SKM-1 treated with dmso at 0.1 percent for 144 hours (cell line): ENCODE measurements at regions not wholly inside any gene's neighbourhood (a gene's known extent, or its start where the extent isn't known, plus 50 kb on each side); places are given as distances from the start of the nearest gene placed in this dataset.
"Not testable (repeated sequence)": the region's sequence is repeated elsewhere in the genome, so short reads cannot be mapped to it uniquely, and the experiment has no call there.

Experiments used
- DNase-seq: peaks from one replicate; lab custom pipeline; 2025; ENCODE audit not compliant: unreplicated experiment; lab: John Stamatoyannopoulos, UW

DNA sequence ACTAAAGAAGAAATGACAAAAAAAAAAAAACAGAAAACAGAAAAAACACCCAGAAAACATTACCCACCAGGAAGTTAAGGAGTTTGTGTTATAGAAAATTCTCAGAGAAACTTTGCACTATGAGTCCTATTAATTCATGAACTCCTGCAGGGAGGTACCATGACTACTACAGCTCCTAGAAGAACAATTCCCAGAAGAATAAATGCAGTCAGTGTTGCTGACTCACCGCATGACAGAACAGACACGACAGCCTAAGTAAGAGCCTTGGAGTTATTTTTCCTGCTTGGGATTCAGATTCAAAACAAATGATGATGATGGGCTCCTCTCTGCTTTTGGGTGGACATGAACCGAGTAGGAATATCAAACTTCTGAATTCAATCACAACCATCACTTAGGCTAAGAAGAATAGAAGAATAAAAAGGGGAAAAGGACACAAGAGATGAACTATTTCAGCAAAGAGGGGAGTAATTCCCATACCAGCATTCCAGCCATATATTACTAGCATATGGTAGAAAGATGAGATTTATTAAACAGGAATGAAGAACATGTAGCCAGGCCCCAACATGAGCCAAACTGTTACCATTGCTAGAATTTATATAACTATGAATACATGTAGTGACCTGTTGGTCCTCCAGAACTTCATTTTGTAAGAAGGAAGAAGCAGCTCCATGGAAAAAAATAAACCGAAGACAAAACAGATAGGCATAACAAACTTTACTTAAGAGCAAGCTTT lies 209.6 kb upstream of the PDE4D start:
- DNase-seq: no peak

DNA sequence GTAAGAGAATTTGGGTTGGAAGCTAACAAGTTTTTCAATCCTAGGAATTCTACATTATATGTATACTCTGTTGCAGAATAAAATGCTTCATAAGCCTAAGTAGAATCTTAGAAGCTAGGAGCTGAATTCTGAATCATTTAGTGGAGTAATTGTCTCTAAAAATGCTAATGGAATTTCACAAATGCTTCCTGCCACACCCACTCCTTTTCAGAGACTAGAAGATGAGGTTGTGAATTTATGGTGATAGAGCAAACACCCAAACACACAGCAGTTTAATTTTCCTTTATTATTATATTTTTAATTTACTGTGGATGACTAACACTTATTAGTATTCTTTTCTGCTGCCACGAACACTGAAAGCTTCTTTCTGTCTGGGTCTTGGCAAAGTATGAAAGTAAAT lies 208.0 kb upstream of the PDE4D start:
- no peak for DNase-seq

DNA sequence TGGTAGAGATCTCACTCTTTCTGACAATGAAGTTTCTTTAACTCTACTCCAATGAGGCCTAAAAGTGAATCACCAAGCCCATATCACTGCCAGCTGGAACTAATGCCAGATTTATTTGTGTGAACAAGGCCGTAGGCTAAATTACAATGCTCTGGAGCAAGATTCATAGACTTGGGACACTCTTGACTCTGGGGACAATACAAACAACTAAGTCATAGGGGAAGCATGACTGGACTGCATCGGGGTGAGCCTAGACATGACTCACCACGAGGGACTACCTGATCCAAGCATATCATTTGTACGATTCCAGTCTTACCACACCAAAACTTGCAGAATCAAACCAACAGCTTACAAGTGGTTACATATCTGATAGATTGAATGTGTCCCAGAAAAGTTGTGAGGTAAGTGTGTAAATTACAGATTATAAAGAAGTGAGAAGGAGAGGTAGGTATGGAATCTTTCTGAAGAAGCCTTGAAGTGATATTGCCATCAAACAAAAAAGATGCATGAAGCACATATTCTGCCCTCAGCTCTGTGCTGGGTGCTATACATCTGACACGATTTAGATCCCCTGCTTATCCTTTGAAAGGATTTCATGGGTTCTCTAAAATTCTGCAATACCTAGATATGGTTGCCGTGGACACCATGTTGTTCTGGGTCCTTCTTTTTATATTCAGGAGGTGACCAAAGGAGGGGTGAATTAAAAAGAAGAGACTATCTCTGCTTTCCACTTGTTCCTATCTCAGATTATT lies 199.3 kb upstream of the PDE4D start:
- DNase-seq: no peak

DNA sequence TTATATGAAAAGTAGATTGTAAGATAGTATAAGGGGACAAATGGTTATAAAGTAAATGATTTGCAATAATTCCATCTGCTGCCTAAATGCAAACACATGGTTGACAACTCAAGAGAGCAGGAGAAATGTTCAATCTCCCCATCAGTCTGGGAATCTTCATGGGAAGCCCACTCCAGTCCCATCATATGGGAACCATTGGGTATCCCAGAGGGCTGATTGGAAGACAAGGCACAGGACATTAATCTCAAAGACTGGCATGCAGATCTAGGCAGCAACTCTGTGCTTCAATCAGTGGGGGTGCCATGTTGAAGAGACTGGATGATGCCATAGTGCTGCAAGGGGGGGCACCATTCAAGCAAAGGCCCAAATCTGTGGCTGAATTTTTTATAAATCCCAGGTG lies 193.1 kb upstream of the PDE4D start:
- DNase-seq: no peak

DNA sequence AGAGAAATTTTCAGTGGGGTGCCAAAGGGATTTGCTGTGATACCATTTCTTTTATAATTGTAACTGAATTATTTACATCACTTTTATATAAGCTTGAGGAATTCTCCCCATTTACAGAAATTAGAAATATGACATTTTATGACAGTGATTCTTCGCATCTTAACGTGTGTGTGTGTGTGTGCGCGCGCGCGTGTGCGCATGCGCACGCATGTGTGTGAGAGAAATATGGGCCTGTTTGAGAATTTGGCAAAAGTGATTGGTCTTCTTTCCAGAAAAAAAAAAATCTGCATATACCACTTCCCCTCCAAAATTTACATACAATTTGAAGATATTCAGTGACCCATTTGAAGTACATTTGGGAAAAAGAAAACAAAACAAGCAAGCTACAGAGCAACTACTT lies 190.7 kb upstream of the PDE4D start:
- DNase-seq: no peak

DNA sequence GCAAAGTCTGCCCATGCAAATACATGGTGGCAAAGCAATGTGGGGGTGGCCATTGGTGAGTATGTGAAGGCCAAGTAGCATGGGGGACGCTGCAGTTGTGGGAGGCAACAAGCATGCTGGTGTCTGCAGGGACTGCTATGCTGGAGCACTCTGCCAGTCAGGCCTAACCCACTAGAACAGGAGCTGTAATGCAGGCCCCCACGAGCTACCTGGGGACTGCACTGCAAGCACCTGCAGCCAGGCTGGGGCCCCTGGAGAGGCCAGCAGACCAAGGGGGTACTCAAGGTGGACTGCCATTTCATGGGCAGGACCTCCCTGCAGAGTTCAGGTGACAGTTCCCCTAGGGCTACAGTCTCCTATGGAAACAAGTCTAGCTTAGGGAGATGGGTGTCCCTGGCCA lies 183.8 kb upstream of the PDE4D start:
- DNase-seq: no peak

DNA sequence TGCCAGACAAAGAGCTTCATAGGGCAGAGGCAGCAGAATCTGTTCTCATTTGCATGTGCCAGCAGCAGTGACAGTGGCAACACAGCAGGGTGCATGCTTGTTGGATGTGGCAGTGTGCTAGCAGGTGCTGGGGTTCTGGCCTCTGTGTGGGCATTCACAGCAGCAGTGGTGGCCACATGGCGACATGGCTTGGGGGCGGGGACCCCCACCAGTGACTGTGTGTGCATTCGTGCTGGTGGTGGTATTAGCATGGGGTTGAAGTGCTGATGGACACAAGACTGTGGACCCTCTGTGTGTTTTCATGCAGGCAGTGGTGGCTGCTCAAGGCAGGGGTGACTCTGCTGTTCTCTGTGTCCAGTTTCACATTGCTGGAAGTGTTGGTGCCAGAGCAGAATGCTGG lies 183.2 kb upstream of the PDE4D start:
- DNase-seq: no peak

DNA sequence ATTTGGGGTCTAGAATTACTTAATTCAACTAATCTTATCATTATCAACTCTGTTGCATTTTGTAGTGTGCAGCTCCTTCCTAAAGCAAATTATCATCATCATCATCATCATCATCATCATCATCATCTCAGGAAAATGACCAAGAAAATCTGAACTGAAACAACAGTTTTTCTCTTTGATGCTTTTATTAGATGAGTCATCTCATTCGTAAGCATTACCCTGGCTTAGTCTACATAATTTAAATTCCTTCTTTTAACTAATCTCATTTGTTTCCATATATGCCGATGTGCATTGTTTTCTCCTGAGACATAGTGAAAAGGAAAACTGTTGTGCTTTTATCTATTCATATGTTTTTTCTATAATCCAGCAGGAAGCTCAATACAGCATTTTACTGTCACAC lies 173.0 kb upstream of the PDE4D start:
- no peak for DNase-seq

DNA sequence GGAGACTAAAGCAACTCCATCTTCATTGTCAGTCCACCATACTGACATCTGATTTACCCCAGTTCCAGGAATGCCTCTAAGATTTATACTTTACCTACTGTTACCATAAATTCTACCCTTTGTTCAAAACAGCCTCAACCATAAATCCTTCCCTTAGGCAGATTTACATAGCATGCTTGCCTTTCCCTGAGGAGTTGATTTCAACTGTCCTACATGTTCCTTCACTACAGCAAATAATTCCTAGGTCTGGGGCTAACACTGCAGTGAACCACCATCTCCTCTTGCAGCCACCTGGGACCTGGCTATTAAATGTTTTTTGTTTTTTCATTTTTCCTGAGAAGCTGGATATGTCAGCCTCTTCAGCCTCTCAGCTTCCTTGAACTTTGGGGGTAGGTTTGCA lies 166.9 kb upstream of the PDE4D start:
- no peak for DNase-seq

DNA sequence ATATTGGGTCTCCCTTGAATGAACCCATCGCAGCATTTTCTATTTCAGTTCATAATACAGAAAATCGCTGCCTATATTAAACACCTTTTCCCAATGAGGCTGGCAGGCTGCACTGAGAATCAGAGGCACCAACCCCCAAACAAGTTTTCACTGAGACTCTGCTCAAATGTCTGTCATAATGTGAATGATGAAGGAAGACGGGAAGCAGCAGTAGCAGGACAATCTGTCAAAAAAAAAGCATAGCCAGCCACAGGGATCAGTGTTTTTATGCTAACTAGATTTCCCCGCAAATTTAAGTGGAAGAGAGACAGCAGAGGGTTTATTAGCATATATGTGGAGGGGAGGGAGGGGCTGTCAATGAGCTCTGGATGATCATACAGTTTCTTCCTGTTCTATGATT lies 162.7 kb upstream of the PDE4D start:
- no peak for DNase-seq

DNA sequence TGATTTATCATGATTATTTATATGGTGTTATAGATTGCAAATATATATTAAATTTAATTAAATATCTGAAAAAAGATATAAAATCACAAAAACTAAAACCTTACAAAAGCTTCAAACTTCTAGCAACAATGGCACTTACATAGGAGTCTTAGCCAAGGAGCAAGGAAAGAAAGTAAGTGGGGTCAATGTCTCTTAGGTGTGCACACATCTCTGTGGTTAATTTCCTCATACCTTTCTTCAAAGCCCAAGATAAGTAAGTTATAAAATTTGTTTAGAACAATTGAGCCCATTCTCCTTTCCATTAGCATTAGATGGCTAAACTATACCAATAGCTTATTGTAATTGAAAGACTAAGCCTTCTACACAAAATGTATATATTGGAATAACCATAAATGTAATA lies 161.6 kb upstream of the PDE4D start:
- DNase-seq: no peak

DNA sequence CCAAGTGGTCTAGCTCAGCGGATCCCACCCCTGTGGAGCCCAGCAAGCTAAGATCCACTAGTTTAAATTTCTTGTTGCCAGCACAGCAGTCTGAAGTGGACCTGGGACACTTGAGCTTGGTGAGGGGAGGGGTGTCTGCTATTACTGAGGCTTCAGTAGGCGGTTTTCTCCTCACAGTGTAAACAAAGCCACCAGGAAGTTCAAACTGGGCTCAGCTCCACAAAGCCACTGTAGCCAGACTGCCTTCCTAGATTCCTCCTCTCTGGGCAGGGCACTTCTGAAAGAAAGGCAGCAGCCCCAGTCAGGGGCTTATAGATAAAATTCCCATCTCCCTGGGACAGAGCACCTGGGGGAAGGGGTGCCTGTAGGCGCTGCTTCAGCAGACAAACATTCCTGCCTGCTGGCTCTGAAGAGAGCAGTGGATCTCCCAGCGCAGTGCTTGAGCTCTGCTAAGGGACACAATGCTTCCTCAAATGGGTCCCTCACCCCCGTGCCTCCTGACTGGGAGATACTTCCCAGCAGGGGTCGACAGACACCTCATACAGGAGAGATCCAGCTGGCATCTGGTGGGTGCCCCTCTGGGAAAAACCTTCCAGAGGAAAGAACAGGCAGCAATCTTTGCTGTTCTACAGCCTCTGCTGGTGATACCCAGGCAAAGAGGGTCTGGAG lies 148.6 kb upstream of the PDE4D start:
- not testable (repeated sequence) for DNase-seq

DNA sequence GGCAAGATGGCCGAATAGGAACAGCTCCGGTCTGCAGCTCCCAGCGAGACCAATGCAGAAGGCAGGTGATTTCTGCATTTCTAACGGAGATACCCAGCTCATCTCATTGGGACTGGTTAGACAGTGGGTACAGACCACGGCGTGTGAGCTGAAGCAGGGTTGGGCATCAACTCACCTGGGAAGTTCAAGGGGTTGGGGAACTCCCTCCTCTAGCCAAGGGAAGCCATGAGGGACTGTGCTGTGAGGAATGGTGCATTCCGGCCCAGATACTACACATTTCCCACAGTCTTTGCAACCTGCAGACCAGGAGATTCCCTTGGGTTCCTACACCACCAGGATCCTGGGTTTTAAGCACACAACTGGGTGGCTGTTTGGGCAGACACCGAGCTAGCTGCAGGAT lies 148.0 kb upstream of the PDE4D start:
- DNase-seq: not testable (repeated sequence)

DNA sequence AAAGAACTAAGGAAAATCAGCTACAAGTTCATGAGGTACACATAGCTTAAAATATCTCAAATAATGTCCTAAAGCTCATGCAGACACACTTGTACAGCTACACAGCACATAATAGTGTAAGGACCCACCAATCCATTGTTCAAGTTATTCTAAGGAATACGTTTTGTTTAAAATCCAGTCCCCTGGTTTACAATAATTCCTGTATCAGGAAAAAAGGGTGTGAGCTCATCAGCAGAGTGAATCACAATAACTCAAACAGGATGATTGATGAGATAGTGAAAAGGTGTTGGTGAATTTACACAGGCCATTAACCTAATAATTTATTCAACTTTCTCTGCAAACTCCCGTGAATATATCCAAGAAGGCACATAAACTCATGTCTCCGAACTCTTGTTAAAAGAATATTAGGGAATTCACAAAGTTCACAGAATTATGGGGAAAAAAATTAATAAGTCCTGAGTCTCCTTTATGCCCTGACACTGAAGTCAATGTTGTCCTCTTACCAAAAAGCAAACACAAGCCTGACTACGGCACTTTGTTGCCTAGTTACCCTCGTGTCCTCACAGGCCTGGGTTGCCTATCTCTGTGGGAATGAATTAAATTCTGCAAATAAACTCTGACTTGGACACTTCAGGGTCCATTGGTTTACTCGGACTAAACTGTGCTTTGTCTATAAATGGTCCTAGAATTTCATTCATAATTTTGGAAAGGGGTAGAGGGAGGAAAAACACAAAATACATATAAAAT lies 142.8 kb upstream of the PDE4D start:
- no peak for DNase-seq

DNA sequence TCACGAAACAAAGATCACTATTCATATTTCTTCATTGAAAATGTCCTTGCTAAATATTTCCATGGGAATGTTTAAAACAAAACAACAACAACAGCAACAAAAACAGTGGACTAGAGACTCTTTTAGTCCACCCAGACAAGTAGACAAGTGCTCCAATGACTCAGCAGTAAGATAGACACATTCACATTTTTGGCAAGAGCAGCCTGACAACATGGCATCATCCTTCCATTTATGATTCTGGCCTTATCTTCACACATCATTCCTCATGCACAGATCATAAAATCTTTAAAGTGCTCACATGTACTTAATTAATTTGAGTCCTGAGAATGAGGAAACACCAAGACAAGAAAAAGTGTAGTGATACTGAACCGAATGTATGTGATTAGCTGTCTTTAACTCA lies 132.6 kb upstream of the PDE4D start:
- no peak for DNase-seq

DNA sequence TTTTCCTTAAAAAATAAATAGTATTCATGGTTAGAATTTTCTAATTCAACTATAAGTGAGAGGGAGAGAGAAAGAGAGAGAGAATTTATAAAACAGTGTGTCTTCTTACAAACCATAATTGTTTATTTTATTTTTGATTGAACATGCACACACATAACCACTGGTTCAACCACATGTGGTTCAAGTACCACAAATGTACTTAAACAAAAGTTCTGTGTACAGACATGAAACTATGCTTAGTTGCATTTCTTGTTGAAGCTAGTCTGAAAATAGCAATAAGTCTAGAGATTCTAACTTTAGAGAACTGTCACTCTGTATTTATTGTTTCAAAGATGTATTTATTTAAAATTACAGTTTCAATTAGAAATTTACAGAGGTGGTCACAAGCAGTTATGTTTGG lies 130.6 kb upstream of the PDE4D start:
- DNase-seq: no peak

DNA sequence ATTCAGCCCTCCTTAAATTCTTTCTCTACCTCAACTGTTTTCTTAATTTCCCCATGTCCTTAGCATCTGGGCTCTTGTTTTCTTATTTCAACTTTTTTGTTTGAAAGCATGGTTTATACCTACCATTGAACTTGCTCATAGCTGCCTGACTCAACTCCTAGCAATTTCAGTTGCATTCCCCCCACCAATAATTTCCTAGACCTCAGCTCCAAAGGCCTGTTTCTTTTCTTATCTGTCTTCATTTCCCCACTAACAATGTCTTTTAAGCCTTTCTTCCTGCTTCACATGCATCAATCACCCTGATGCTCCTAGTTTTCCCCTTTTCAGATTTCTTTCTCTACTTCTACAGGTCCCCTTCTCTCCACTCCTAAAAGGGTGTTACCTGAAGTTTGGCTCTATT lies 129.7 kb upstream of the PDE4D start:
- DNase-seq: no peak

DNA sequence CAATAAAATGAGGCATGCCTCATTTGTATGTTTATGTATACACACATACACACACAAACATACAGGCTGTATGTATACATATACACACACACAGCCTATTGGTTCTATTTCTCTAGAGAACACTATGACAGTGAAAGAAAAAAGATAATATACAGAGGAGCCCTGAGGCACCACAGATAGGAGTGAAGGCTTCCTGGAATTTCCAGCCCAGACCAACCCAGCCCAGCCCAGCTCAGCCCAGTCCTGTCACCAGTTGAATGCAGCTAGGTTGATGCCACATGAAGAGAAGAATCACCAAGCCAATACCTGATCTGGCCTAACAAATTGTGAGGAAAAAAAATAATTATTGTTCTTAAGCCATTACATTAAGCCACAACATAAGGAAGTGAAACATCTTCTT lies 126.9 kb upstream of the PDE4D start:
- DNase-seq: no peak

DNA sequence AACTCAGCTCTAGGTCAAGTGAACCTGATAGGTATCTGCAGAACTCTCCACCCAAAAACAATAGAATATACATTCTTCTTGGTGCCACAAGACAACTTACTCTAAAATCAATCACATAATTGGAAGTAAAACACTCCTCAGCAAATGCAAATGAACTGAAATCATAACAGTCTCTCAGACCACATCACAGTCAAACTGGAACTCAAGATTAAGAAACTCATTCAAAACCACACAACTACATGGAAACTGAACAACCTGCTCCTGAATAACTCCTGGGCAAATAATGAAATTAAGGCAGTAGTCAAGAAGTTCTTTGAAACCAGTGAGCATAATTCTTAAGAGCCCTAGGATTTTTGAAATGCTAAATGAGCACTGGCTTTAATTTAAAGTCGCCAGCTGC lies 125.4 kb upstream of the PDE4D start:
- DNase-seq: not testable (repeated sequence)

DNA sequence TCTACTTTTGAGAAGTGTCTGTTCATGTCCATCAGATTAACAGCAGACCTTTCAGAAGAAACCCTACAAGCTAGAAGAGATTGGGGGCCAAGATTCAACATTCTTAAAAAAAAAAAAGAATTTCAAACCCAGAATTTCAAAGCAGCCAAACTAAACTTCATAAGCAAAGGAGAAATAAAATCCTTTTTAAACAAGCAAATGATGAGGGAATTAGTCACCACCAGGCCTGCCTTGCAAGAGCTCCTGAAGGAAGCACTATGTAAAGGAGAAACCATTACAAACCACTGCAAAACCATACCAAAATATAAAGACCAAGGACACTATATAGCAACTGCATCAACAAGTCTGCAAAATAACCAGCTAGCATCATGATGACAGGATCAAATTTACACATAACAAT lies 124.6 kb upstream of the PDE4D start:
- no peak for DNase-seq

DNA sequence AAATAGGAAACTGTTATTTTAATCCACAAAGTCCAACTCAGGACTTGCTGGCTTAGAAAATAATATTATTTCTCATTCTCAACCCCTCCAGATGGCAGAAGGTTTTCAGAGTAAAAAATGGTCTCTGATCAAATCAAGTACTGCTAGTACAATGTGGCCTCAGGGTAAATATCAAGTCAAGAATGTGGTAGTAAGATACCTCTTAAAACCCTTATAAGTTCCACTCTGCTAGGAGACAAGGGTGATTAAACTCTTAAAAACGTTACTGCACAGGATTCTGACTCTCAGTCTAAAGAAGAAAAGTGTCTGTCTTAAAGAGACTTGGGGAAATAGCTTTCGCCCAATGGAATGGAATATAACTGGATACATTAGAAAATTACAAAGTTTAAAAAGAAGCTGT lies 120.8 kb upstream of the PDE4D start:
- no peak for DNase-seq

DNA sequence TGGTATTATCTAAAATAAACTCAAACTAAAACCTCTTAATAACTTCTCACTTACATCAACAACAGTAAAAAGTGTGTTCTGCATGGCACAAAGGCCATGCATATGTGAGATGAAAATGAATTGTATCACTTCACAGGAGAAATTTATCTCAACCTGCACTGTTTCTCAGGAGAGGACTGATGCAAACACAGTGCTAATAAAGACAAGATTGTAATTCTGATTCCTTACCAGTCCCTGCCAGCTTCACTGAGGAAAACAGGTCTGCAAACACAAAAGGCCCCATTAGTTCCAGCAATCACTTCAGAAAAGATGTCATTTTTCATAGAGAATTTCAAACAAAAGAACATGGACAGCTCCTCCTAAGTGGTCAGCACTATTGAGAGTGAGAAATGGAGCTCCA lies 117.3 kb upstream of the PDE4D start:
- no peak for DNase-seq
